CD4-positive, alpha-beta T cell treated with Interleukin-10 for 1 hour (primary cell): ENCODE measurements at regions not wholly inside any gene's neighbourhood (a gene's known extent, or its start where the extent isn't known, plus 50 kb on each side); places are given as distances from the start of the nearest gene placed in this dataset.

Experiments used
- DNase-seq: peaks from one replicate; pipeline ENCODE4 v3.0.0-alpha.2; 2020

DNA sequence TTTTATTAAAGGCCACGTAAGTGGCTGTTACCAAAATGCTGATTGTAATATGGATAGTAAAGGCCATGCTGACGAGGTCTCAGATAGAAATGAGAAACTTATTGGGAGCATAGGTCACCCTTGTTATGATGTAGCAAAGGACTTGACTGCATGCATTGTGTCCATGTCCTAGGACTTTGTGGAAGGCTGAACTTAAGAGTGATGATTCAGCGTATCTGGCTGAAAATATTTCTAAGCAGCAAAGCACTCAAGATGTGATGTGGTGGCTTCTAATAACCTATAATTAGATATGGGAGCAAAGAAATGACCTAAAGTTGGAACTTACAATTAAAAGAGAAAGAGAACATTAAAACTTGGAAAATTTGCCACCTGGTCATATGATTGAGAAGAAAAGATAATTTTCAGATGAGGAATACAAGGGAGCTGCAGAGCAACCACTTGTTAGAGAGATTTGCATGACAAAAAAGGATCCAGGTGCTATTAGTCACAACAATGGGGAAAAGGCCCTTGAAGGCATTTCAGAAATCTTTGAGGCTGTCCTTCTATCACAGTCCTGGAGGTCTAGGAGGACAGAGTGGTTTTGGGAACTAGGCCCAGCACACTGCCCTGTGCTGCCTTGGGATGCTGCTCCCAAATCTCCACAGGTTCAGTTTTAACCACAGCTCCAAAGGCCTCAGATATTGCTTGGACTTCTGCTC, 793.7 kb upstream of the LCORL start:
- DNase-seq = no peak

DNA sequence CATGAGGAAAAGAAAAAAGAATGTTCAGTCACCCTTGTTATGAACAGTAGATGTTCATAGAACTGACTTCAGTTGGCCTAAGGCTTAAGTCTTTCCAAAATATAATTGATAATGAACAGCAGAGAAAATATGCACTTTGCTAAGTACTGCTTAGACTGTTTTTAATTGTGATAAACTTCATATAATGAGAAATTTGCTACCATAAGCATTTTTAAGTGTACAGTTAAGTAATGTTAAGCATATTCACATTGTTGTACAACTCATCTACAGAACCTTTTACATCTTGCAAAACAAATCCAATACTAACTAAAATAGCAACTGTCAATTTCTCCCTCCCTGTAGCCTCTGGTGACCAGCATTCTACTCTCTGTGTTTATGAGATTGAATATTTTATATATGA, 792.2 kb upstream of the LCORL start:
- DNase-seq = no peak

DNA sequence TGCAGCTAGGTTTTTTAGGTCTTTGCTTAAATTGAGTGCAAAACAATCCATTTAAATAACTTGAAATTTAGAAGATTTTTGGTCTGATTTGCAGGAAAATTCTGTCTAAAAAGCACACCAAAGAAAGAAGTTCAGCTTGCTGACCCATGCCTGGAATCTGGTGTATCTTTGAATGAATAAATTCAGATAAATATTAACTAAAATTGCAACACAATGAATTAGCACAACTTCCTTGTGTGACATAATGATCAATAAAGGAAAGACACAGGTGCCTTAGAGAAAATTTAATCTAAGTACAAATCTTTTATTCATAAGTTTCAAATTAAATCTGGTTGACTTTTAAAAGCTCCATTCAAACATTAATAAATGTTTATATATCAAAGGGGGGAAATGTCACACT, 791.5 kb upstream of the LCORL start:
- no peak for DNase-seq

DNA sequence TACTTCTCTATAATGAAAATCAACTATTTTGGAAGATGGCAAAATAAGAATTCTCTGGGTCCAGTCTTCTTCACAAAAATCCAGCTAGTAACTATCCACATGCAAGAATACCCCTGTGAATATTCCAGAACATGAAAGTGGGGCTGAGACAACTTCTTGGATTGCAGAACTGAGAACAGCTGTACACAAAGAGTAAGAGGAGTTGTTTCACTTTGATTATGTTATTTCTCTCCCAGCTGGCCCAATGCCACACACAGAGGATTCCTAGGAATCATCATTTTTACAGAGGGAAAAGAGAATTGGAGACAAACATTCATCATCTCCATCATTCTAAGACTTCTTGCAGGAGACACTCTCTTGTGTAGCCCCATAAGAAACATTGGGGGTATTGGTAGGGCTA, 782.2 kb upstream of the LCORL start:
- no peak for DNase-seq

DNA sequence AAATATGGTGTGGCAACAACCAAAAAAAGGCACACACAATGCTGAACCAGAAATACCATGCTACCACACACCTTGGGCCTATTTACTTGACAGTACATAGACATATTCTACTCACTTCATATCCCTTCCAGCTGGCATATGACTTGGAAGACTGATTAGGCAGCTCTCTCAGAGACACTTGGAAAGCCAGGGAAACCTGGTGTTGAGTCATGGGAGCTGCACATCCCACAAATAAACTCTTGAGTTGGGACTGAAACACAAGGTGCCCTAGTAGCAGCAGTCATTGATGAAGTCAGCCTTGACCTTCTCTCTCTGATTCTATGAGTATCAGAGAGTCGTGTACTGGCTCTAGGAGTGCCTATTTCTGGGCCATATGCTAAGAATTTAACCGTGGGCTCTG, 776.6 kb upstream of the LCORL start:
- DNase-seq = no peak

DNA sequence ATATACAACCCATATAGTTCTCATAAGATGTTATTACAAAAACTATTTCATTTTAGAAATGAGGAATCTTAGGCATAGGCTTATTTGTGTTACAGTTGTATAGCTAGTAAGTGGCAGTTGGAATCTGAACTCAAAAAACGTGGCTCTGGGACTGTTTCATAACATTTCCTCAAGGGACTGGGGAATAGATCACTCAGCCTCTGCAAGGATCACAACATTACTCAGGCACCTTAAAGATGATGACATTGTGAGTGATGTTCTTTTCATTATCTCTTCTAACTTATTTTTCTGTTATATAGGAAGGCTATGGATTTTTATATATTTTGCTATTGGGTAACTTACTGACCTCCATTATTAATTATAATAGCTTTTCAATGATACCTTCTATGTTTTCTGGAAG, 774.2 kb upstream of the LCORL start:
- no peak for DNase-seq

DNA sequence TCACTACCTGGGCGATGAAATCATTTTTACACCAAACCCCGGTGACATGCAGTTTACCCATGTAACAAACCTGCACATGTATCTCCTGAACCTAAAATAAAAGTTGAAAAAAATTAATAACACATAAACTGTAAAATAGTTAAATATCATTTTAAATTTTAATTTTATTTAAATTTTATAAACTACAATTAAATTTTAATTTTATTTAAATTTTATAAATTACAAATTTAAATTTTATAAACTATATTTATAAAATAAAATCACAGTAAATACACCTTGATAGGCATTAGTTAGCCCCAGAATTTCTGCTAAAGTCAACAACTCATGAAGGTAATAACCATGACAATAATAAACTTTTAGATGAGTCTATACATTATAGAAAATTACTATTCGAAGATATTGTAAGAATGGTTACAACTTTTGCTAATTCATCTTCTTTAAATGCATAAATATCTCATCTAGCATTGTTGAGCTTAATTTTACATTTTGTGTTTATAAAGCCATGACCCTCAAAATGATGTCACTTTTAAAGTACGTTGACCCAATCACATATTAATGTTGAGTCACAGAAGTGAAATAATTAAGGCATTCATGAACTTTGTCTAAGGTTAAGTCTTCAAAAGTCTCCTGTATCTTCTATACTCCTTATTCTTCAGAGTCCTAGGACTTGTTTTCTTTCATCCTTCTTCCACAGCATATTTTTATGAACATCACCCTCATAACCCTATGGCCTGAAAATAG, 755.8 kb upstream of the LCORL start:
- no peak for DNase-seq

DNA sequence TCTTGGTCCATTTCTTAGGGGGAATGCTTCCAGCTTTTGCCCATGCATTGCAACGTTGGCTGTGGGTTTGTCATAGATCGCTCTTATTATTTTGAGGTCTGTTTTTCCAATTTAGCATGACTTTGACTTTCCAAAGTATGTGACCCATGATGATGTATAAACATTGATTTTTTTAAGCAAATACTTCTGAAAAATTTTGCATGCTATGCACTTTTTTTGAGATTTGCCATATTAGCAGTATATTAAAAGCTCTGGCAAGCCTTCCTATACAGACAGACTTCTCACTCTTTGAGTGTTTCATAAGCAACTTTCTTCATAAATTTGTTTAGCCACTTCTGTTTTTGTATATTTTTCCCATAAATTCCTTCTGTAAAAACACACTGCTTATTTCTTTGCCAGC, 746.4 kb upstream of the LCORL start:
- no peak for DNase-seq

DNA sequence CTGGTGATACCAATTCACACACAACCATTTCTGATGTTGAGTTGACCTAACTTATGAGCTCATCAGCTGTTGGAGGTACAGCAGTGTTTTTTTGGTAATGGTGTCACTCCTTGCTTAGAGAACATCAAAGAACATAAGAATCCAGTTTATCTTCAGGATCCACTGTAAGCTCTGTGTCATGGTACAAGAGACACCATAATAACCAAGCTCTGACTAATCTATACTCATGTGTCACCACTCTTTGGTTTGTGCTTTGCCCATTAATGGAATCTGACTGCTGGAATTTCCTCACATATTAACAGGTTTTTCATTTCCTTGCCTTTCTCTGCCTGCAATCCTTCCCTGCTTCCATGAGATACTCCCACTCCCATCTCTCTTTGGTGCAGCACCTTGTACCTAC, 735.1 kb upstream of the LCORL start:
- DNase-seq = no peak

DNA sequence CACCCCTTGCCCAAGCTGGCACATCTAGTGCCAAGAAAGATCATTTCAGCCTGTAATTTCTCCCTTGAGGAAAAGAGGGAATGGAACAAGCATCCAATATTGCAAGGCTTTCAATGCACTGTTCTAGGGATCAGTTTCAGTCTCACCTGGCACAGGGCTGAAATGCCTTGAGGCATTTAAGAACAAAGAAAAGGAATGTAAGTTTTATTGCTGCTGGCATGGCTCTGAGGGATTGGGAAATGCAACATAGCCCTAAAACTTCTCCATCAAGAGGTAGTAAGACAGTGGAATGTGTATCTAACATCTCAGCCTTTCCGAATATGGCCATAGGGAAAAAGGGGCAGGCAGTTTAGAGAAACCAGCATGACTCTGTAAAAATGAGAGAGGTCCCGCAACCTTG, 732.6 kb upstream of the LCORL start:
- no peak for DNase-seq

DNA sequence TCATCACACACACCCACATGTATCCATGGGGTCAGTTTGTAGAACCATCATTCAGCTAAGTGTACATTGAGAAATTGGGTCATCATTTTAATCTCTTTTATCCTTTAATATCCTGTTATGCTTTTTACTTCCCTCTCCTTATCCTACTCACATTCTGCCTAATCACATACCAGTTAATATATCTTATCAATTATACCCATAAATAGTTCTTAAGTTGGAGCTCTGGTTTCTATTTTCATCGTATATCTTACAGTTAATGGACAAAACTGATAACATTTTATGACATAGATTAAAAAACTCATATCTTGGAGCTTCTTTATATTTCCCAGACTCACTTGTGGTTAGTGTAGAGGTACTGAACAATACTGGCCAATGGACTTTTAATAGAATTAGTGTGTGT, 729.5 kb upstream of the LCORL start:
- DNase-seq = no peak

DNA sequence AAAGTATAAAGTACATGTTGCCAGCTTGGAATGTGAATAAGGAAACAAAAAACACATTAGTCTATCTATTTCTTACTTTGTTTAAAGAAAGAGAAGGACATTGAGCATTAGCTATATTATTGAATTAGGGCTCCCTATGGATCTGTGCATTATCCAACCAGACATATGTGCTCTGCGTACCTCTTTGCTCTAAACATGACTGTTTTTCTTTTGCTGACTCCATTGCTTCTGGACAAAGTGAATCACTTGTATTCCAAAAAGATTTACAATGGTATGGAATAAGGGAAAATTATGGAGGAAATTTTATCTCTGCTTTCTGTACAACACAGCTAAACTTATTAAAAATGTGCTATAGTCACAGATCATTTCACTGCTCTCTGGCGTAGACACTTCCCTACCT, 727.8 kb upstream of the LCORL start:
- no peak for DNase-seq

DNA sequence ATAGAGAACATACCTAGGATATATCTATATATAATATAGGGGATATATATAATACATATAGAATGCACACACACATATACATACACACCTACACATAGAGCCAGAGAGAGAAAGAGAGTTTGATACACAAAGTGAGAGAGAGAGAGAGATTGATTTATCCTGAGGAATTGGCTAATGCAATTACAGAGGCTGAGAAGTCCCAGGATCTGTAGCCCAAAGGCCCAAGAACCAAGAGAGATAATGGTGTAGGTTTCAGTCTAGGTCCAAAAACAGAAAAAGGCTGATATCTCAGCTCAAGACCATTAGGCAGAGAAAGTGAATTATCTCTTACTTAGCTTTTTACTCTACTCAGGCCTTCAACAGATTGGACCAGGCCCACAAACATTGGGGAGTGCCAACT, 715.0 kb upstream of the LCORL start:
- DNase-seq = no peak

DNA sequence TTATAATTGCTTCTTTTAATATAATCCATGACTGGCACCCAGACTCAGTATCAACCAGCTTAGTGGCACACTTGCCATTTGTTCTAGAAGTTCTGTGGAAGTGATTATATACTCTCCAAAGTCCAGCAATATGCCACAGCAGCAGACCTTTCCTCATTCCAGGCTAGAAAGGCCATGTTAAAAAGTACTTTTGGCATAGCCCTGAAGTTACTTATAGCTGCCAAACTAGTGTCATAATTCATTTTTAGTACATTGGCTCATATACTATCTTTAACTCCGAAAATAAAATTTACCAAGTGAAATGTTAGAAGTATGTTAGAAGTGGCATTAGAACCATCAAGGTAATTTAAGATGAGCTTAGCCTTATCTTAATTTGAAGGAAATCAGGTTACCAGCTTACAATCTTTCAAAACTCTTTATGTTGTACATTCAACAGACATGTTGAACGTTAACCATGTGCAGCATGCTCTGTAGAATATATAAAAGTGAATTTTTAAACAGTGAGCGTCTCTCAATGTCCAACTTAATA, 714.2 kb upstream of the LCORL start:
- no peak for DNase-seq

DNA sequence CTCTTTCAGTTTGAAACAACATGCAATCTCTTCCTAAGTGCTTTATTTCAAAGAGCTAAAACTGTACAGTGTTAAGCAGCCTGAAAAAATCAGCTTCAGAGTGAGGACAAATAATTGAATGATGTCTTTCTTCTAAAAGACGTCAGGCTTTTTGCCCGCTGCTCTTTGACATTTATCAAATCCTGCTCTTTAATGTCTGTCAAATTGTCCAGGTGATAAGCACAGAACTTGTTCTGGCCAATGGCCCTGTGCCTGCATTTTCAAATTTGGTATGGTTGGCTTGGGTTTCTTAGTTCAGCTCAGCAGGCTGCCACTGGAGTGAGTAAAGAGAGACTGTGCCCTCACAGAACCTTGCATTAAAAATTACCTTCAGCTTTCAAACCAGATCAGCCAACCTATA, 712.9 kb upstream of the LCORL start:
- no peak for DNase-seq

DNA sequence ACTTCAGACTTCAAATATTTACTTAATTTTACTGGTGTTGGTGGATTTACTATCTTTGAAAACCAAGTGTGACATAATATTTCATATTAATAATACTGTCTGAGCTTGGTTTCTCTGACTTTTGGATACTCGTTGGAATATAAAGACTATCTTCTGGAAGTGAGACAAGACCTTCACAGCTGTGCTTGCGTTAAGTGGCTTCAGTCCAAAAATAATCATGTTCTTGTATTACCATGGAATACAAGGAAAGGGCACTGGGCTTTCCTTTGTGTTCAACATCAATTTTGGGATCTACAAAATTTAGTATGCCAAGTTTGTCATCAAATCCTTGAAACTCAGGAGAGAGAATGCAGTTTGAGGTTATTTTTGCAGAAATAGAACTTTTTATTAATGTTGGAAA, 712.4 kb upstream of the LCORL start:
- no peak for DNase-seq

DNA sequence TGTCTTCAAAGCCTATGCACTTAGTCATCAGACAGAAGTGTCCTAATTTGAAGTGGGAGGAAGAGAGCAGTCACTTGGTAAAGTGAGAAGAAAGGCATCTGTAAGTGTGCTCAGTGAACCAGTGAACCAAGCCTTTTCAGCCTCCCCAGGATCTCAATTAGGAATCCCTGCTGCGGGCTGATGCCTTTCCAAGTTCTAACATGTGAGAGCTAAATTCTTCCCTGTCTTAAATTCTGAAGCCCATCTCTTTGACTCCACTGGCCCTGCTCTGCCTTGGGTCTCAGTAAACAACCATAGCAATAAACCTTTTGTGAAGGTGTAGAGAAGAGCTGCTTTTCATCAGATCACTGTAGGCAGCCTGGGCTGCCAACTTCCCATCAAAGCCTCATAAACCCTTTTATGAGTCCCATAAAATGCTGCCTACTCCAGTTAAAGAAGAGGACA, 701.2 kb upstream of the LCORL start:
- no peak for DNase-seq

DNA sequence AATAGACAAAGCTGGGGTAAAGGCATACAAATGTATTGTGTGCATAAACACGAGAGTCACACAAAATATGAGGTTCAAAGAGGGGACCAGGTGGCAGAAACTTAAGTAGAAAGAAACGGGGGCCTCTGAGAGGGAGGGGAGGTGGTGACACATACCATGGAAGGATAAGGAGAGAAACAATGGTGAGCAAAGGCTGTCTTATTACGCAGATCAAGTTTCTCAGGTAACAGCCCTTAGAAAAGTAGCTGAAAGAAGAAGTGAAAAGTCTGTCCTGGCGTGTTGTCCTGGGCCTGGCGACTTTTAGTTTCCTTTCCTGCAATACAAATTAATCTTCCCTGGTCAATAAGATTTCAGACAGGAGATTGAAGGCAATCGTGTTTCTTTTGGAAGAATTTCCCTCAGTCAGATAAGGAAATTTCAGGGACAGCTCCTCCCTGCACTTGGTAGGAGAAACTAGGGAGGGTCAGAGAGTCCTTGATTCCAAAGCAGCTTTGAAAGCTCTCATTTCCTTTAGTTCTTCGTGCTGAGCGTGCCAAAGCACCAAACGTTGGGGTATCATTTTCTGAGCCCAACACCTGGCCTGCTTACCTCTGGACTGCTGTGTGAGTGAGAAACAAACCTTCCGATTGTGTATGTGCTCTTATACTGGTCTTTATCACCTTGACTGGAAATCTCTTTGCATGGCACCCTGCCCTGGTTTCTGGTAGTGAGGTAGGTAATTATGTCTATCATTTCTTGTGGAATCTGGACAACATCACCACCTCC, 676.7 kb upstream of the LCORL start:
- DNase-seq = no peak

DNA sequence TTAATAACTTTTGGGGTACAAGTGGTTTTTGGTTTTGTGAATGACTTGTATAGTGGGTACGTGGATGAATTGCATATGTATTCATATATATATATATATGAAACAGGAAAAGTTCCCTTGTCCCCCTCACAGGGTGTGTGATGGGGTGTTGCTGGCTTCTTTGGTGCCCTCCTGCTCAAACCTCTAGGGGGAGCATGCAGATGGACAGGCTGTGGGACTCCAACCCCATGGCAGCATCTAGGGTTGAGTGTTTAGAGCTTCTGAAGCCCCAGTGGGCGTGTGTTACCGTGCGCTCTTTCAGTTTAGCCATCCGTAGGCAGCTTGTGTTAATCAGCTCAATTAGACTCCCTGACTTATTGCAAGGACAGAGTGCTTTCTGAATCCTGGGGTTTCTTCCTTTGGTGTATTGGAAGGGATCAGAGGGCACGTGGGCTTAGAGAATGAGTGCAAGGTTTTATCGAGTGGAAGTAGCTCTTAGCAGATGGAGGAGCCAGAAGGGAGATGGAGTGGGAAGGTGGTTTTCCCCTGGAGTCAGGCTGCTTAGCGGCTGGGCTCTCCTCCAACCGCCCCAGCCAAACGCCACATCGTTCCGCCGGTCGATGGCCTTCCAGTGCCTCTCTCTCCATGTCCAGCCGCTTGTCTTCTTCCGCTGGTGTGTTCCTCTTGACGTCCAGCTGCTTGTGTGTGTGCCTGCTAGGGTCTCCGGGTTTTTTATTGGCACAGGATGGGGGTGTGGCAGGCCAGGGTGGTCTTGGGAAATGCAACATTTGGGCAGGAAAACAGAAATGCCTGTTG, 674.4 kb upstream of the LCORL start:
- no peak for DNase-seq

DNA sequence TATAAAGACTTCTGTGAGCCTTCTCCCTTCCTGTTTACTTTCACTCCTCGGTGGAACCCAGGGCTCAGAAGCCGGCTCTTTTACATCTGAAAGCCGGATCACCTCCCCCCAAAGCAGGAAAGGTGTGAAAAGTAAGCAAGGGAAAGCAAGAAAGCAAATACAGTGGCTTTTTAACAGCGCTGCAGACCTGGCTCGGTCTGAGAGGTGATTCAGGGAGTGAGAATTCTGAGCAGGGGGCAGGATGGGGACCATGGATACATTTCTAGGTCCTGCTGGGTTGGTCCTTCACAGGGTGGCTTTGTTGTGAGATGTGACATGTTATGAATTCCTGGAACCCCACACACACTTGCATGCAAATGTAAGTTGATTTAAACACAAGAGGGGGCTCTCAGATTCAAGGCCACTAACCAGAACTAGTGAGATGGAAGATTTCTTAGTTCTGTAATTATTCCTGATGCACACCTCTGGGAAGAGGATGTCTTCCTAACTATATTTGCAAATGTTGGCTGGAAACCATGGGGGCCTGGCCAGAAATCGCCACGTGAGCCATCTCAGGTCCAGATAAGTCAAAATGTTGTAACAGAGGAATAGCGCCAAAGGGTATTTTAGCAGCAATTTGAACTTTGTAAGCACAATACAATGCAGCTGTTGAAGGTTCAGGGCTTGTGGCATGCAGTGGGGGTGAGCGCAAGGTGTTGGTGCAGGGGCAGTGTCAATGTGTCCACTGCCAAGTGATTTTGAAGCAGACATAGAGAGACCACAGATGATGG, 670.1 kb upstream of the LCORL start:
- no peak for DNase-seq

DNA sequence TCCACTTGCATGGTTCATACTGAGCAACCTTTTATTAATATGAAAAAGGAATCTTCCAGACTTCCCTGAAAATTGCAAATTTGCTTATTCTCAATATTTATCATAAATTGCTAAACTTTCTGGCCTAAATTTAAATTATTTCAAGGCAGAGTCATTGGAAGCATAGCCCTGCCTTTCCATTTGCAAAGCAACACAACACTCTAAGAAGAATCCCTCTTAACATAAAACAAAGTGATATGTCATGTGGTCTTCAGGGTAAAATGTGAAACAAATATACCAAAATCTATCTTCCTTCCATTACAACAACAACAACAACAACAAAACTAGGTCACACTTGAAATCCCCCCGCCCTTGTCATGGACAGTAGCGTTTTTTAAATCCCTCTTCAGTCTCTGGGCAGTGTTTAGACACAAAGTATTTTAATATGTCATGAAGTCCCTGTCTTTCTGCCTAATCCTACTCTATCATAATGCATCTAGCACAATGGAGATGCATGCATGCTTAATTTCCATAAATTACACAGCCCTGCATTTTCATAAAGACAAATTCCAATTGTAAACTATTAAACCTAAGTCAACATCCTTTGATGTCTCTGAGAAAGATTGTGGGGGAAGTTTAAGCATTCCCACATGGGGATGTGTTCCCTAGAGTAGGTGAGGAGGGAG, 668.9 kb upstream of the LCORL start:
- DNase-seq = no peak
